Endothelial cell of umbilical vein (primary cell): ENCODE measurements at regions not wholly inside any gene's neighbourhood (a gene's known extent, or its start where the extent isn't known, plus 50 kb on each side); places are given as distances from the start of the nearest gene placed in this dataset.

Source experiments
- BruUV-seq: library from RNA; stranded (reverse); fragments of 400-500 nt; replicated peaks from 2 replicates; lab custom pipeline; 2021; lab: Mats Ljungman, UMichigan
- CTCF ChIA-PET: fragments of 300-600, 350-600 bp; sonication (Branson Sonifier 250); formaldehyde crosslinking; loops from one replicate; lab custom pipeline; 2021; ENCODE audit warnings: antibody characterized with exemption, inconsistent platforms; lab: Charles Lee
- POLR2A ChIA-PET: fragments of 300-600, 350-600 bp; sonication (Branson Sonifier 250); formaldehyde crosslinking; loops from one replicate; lab custom pipeline; 2021; ENCODE audit warnings: antibody characterized with exemption, inconsistent platforms; lab: Charles Lee
- DNase-seq: peaks from one replicate; pipeline ENCODE4 v3.0.0-alpha.2; 2011; ENCODE audit warnings: low read depth, low spot score
- FAIRE-seq: peaks from 2 replicates; lab custom pipeline; 2011; peaks lifted over from hg19 to GRCh38; lab: Jason Lieb, UNC
- H2AFZ ChIP-seq: 2 replicates; pipeline ENCODE4 v1.6.0; 2012; ENCODE audit warnings: low read depth, low read length, control low read depth, inconsistent platforms
- H3K27ac ChIP-seq: 2 replicates; pipeline ENCODE4 v1.5.1; 2011; ENCODE audit warnings: low read depth, mild to moderate bottlenecking, control low read depth, low read length, moderate library complexity; ENCODE audit not compliant: insufficient read depth
- H3K27me3 ChIP-seq, 2 experiments: 2 replicates each; pipeline versions ENCODE4 v1.6.0 to v1.6.1; 2011; ENCODE audit warnings: low read length in 2 of 2, mixed read lengths in 1 of 2; ENCODE audit not compliant: control insufficient read depth in 2 of 2, insufficient read depth in 2 of 2
- H3K36me3 ChIP-seq, 2 experiments: 2 replicates in 1 of 2; 3 replicates in 1 of 2; pipeline ENCODE4 v1.5.1; 2011; ENCODE audit warnings: low read length in 2 of 2, mild to moderate bottlenecking in 1 of 2, moderate library complexity in 1 of 2; ENCODE audit not compliant: control insufficient read depth in 2 of 2, insufficient read depth in 2 of 2; ENCODE audit errors: extremely low read depth in 1 of 2
- H3K4me1 ChIP-seq: 3 replicates; pipeline ENCODE4 v1.5.1; 2011; ENCODE audit warnings: mild to moderate bottlenecking, low read length; ENCODE audit not compliant: control insufficient read depth, insufficient read depth; ENCODE audit errors: extremely low read depth
- H3K4me2 ChIP-seq: 2 replicates; pipeline ENCODE4 v1.6.1; 2011; ENCODE audit warnings: low read length, control low read depth, mixed read lengths; ENCODE audit not compliant: insufficient read depth
- H3K4me3 ChIP-seq, 3 experiments: fragments of 200-600 bp in 1 of 3; sonication (generic), shearing (Covaris generic) in 1 of 3; replicated peaks in 1 of 3; 2 replicates each; pipeline ENCODE4 v1.5.1; 2011 to 2016; ENCODE audit warnings: control low read depth in 3 of 3, low read length in 3 of 3, mild to moderate bottlenecking in 2 of 3, inconsistent platforms in 1 of 3, low read depth in 1 of 3, moderate library complexity in 1 of 3; ENCODE audit not compliant: insufficient read depth in 1 of 3
- H3K79me2 ChIP-seq: 2 replicates; pipeline ENCODE4 v1.6.0; 2012; ENCODE audit warnings: low read length, inconsistent platforms; ENCODE audit not compliant: control insufficient read depth, insufficient read depth
- H3K9ac ChIP-seq: replicated peaks from 2 replicates; pipeline ENCODE3; 2011; ENCODE audit warnings: low read length, control low read depth; ENCODE audit not compliant: insufficient read depth; ENCODE audit errors: extremely low read depth
- H3K9me1 ChIP-seq: replicated peaks from 3 replicates; pipeline ENCODE4 v1.6.0; 2011; ENCODE audit warnings: mild to moderate bottlenecking, low read length; ENCODE audit not compliant: control insufficient read depth, insufficient read depth; ENCODE audit errors: extremely low read depth
- H3K9me3 ChIP-seq: replicated peaks from 2 replicates; pipeline ENCODE4 v1.5.1; 2012; ENCODE audit warnings: low read length, inconsistent platforms; ENCODE audit not compliant: control insufficient read depth, insufficient read depth
- H4K20me1 ChIP-seq: replicated peaks from 2 replicates; pipeline ENCODE3; 2011; ENCODE audit warnings: mild to moderate bottlenecking, low read length; ENCODE audit not compliant: control insufficient read depth, insufficient read depth; ENCODE audit errors: extremely low read depth
- EZH2 ChIP-seq: IDR thresholded peaks from 2 replicates; pipeline ENCODE4 v1.6.1; 2012; ENCODE audit warnings: borderline replicate concordance, low read depth, mild to moderate bottlenecking, moderate library complexity, low read length, inconsistent platforms; ENCODE audit not compliant: severe bottlenecking
- FOS ChIP-seq: IDR thresholded peaks from 2 replicates; pipeline ENCODE4 v1.6.1; 2011; ENCODE audit warnings: mild to moderate bottlenecking, low read length, moderate library complexity, borderline replicate concordance; ENCODE audit not compliant: insufficient read depth
- GATA2 ChIP-seq: IDR thresholded peaks from 2 replicates; pipeline ENCODE4 v1.7.0; 2011; ENCODE audit warnings: low read depth, mild to moderate bottlenecking, moderate library complexity, mixed read lengths, low read length; ENCODE audit not compliant: insufficient read length, insufficient read depth
- JUN ChIP-seq: IDR thresholded peaks from 2 replicates; pipeline ENCODE4 v1.6.1; 2011; ENCODE audit warnings: borderline replicate concordance, low read depth; ENCODE audit not compliant: insufficient read length, insufficient read depth
- MAX ChIP-seq: IDR thresholded peaks from 2 replicates; pipeline ENCODE4 v1.6.1; 2011; ENCODE audit not compliant: insufficient read depth, insufficient read length
- MYC ChIP-seq: IDR thresholded peaks from one replicate; pipeline ENCODE4 v1.6.1; 2011; ENCODE audit warnings: mild to moderate bottlenecking, low read depth, low read length
- POLR2A ChIP-seq: IDR thresholded peaks from 2 replicates; pipeline ENCODE4 v1.6.1; 2012; ENCODE audit warnings: low read depth, mild to moderate bottlenecking, control low read depth, low read length
- POLR2AphosphoS5 ChIP-seq: IDR thresholded peaks from 2 replicates; pipeline ENCODE4 v1.6.1; 2012; ENCODE audit warnings: low read depth, mild to moderate bottlenecking, control low read depth, low read length, moderate library complexity; ENCODE audit not compliant: insufficient read depth
- dilution Hi-C: fragments of 300-500 bp; cut with MboI; formaldehyde crosslinking; loops from one replicate; pipeline ENCODE4 v1.15.0; 2019; ENCODE audit warnings: low sequenced_read_pairs; ENCODE audit not compliant: extremely low pct_ligation_motif_present
- intact Hi-C: fragments of 100-400 bp; cut with micrococcal nuclease; formaldehyde crosslinking; loops from one replicate; pipeline ENCODE4 v1.10.0; 2022
- TF ChIP-seq, protein P1 (sequence below), 2 donors: IDR thresholded peaks; 1 replicate in 1 of 2; 2 replicates in 1 of 2; pipeline ENCODE4 v1.5.1; 2011; ENCODE audit warnings: low read length in 2 of 2, mild to moderate bottlenecking in 2 of 2, moderate library complexity in 2 of 2, control low read depth in 1 of 2, inconsistent platforms in 1 of 2, low read depth in 1 of 2; ENCODE audit not compliant: insufficient read depth in 1 of 2; ENCODE audit errors: extremely low read depth in 1 of 2

DNA sequence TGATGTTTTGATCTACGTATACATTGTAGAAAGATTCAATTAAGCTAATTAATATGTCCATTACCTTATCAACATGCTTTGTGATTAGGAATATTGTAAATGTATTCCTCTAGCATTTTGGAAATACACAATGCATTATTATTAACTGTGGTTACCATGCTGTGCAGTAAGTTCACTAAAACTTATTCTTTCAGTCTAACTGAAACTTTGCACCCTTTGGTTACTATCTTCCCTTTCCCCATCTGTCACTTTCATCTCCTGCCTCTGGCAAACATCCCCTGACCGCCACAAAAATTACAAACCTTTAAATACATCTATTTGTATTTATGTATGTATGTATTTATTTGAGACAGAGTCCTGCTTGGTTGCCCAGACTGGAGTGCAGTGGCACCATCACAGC is 388.0 kb downstream of the NYAP2 start:
- FAIRE-seq: no peak
- Histone ChIP-seq H2AFZ (no peak overlapping the region), H3K36me3 (no peaks in the 10 kb centered on the region), H3K9me3 (no peaks in the 10 kb centered on the region), H3K79me2 (no peaks in the 10 kb centered on the region), H3K9me1 (no peaks in the 10 kb centered on the region), H3K4me1 (no peaks in the 10 kb centered on the region), H3K4me2 (no peak overlapping the region), H3K4me3 (no peak overlapping the region), H3K27me3 (no peaks in the 10 kb centered on the region), H4K20me1 (no peaks in the 10 kb centered on the region), H3K27ac (no peak overlapping the region), H3K9ac (no peak overlapping the region)
- no peak for TF ChIP-seq GATA2
- TF ChIP-seq JUN: no peak
- TF ChIP-seq POLR2A: no peak
- TF ChIP-seq EZH2: no peak
- TF ChIP-seq, protein P1, sequence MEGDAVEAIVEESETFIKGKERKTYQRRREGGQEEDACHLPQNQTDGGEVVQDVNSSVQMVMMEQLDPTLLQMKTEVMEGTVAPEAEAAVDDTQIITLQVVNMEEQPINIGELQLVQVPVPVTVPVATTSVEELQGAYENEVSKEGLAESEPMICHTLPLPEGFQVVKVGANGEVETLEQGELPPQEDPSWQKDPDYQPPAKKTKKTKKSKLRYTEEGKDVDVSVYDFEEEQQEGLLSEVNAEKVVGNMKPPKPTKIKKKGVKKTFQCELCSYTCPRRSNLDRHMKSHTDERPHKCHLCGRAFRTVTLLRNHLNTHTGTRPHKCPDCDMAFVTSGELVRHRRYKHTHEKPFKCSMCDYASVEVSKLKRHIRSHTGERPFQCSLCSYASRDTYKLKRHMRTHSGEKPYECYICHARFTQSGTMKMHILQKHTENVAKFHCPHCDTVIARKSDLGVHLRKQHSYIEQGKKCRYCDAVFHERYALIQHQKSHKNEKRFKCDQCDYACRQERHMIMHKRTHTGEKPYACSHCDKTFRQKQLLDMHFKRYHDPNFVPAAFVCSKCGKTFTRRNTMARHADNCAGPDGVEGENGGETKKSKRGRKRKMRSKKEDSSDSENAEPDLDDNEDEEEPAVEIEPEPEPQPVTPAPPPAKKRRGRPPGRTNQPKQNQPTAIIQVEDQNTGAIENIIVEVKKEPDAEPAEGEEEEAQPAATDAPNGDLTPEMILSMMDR (IDR thresholded peaks at IDR 0.05; ENCODE audit: extremely low read depth in 1 of 2, insufficient read depth in 1 of 2, low read depth in 1 of 2, low read length in 2 of 2): no peak
- TF ChIP-seq POLR2AphosphoS5: no peak
- TF ChIP-seq MAX: no peak
- no peak for TF ChIP-seq FOS
- no peak for TF ChIP-seq MYC
- POLR2A ChIA-PET: no interaction called here
- dilution Hi-C loops: no loop called here
- no peak for DNase-seq
- CTCF ChIA-PET: no interaction called here
- no TSS peak for BruUV-seq
- intact Hi-C loops: no loop called here
